AG09319 (cell line): ENCODE measurements at regions not wholly inside any gene's neighbourhood (a gene's known extent, or its start where the extent isn't known, plus 50 kb on each side); places are given as distances from the start of the nearest gene placed in this dataset.

ENCODE experiments used
- DNase-seq: peaks from one replicate; pipeline ENCODE4 v3.0.0-alpha.2; 2010; ENCODE audit warnings: low read depth; ENCODE audit errors: extremely low read depth
- TF ChIP-seq, protein P1 (sequence below): IDR thresholded peaks from 2 replicates; pipeline ENCODE4 v1.5.1; 2011; ENCODE audit warnings: low read depth, mild to moderate bottlenecking, inconsistent platforms, low read length, moderate library complexity

DNA sequence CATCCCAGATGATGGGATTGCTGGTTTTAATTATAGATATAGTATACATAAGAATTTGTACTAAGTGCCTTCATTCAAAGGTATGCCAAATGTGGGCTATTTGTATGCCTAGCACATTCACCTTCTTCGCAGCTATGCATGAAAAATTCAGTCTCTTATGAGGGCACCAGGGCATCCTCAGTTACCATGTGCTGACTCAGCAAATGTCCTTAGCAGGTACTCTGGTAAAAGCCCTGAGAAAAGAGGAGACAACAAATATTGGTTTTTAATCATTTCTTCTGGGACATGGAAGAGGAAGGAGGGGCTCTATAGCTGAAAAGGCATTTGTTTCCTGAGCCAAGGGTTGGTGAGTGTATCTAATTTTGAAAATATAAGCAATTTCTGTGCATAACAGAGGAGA is 258.1 kb upstream of the BMP2 start:
- DNase-seq: no peak
- TF ChIP-seq, protein P1, sequence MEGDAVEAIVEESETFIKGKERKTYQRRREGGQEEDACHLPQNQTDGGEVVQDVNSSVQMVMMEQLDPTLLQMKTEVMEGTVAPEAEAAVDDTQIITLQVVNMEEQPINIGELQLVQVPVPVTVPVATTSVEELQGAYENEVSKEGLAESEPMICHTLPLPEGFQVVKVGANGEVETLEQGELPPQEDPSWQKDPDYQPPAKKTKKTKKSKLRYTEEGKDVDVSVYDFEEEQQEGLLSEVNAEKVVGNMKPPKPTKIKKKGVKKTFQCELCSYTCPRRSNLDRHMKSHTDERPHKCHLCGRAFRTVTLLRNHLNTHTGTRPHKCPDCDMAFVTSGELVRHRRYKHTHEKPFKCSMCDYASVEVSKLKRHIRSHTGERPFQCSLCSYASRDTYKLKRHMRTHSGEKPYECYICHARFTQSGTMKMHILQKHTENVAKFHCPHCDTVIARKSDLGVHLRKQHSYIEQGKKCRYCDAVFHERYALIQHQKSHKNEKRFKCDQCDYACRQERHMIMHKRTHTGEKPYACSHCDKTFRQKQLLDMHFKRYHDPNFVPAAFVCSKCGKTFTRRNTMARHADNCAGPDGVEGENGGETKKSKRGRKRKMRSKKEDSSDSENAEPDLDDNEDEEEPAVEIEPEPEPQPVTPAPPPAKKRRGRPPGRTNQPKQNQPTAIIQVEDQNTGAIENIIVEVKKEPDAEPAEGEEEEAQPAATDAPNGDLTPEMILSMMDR: no peak

DNA sequence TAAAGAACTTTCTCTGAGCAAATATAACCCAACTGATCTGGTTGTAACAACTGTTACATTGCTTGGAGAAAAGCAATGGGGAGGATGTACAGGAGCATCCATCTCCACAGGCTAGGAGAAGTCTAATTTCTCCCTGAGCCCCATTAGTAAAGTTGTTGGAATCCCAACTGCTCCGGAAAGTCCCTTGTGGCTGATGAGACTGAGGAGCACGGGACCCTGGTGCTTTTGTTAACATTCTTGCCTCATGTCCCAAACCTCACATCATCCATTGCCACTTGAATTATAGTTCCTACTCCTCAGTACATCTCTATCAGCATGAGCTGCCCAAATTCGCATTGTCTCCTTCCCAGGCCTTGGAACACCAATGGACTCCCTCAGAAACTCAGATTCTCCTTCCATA is 260.6 kb upstream of the BMP2 start:
- TF ChIP-seq, protein P1: no peak

DNA sequence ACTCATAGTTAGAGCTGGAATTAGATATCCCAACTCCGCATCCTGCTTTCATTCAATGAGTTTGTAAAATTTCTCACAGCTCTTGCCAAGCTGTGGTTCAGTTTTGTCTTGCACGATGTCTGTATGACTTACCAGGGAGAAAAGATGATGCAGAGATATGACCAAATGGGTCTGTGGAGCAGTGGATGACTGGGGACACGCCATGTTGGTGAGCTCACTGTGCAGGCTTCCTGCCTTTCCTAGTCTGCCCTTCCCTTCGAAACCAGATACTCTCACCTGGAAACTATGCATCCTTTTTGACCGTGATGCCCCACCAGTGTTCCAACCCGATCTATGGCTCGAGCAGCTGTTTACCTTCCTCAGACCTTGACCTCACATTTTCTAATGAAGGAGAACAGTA is 262.7 kb upstream of the BMP2 start:
- DNase-seq: no peak
- TF ChIP-seq, protein P1: no peak

More for the DNA sequence above, 260.6 kb upstream of the BMP2 start:
- DNase-seq: no peak

DNA sequence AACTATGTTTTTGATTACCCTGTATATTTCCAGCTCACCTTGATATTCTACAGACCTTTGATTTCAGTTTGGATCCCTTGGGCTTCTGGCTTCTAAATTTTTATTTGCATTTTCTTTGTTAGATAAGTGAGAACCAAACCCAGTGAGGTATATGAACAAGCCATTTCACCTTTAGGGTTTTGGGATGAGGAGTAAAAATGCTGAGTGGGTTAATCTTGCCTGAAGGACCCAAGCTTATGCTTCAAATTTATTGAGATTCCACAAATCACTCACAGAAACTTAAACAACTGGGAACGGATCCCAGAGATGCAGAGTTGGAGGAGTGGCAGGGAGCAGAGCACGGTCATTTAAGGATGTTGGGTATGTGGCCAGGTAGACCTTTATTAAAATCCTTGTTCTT is 263.3 kb upstream of the BMP2 start:
- TF ChIP-seq, protein P1: no peak
- DNase-seq: no peak

DNA sequence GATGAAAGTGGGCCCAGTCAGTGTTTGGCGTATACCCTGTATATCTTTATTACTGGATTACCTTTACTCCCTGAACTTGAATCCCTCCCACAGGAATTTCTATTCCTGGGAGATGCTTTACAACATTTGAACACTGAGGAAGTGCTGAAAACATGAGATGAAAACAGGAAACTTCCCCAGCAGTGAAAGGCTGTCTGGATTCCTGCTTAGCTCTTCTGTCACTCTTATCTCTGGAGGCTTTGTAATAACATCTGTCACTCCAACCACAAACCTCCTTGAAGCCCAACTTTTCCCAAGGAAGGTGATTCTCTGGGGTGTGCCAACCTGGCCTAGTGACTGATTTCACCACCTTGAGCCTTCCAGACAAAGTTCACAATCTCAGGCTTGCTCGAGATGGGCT is 264.5 kb upstream of the BMP2 start:
- DNase-seq: no peak
- TF ChIP-seq, protein P1: no peak

DNA sequence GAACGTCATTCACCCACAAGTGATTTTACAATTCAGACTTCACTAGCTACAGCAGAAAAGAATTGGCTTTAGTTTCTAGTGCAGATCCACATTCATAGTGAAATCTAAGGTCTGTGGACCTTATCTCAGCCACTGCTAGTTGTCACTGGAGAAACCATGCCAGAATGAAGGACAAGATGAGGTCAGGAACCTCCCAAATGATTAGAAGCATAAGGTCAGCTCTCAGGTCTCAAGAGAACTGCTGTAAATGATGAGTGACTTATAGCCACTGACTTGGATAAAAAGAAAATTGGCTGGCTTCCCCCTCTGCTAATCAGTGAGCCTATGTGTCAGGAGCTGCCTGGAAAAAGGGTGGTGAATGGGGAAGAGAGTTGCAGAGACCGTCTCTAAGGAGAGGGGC is 265.3 kb upstream of the BMP2 start:
- no peak for DNase-seq
- TF ChIP-seq, protein P1: no peak

DNA sequence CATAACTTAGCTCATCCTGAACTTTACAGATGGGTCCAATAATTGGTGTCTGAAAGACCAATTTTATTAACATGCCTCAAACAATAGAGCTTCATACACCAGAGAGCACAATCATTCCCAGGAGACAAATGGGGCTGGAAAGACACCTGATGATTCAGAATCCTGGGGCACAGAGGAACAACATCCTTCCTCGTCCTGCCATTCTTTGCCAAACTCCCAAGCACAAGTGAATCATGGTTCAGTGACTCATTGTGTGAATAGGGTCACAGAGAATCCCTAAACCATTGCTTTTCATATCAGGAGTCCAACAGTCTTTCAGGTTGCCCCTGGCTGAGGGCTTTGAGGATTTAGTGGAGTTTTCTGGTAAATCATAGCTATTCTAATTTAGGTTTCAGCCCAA is 266.4 kb upstream of the BMP2 start:
- DNase-seq: no peak
- TF ChIP-seq, protein P1: no peak
